Superior temporal gyrus (tissue), 1 donor: ENCODE measurements at regions not wholly inside any gene's neighbourhood (a gene's known extent, or its start where the extent isn't known, plus 50 kb on each side); places are given as distances from the start of the nearest gene placed in this dataset.

ENCODE experiments used
- DNase-seq: peaks from one replicate; pipeline ENCODE4 v3.0.0-alpha.2; 2016; ENCODE audit errors: extremely low spot score

DNA sequence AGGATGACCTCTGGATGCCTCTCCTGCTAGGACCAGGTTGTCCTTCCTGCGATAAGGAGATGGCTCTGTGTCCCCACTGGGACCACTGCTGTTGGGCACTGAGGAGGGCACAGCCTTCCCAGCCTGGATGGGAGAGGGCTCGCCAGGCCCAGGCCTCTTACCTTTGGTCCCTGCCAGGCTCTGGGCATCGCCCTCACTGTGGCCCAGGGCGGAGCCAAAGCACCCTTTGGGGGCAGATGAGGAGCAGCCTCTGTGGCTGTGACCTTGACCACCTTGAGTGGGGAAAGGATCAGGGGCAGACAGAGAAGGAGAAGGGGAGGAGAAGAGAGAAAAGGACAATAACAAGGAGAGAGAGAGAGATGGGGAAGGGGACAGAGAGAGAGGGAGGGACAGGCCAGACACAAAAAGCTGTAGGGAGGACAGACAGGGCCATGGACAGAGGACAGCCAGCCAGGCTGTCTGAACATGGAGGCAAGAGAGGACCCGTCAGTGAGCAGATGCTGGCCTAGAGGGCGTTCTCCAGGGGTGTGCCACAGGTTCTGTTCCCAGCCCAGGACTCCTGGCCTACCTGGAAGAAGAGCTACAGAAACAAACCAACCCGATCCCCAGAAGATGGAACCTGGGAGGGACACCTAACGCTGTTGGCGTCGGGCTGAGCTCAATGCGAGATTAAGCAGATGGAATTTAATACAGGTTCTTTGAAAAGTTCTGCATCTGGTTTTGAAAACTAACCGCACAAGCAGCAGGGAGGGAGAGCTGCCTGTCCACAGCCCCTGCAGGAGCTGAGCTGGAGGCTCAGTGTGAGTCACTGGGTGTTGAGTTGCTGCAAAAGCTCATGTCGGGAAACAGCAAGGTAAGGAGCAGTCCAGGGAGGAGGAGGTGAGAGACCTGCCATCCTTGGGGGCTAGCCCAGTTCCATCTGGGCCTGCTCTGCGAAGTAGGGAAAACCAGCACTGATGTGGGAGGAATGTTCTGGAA, 262.1 kb downstream of the PTPRU start:
- DNase-seq = no peak

GRCh38 chr1:29497395-29498125, 261.2 kb downstream of the PTPRU start:
- no peak for DNase-seq

DNA sequence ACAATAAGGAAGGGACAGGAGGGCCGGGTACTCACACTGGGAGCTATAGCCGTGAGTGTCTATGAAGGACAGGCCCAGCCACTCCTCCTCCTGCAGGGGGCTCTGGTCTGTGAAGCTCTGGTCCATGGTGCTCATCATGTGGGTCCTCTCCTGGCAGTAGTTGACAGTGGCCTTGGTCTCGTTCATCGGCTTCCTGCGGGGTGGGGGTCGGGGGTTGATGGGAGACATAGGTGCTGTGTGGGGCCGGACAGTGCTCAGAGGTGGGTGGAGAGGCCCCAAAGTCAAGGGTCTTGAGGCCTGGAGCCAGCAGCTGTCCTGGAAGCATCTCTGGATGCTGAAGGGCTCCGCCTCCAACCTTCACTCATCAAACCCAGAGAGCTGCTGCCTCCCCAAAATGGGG, 260.4 kb downstream of the PTPRU start:
- no peak for DNase-seq

DNA sequence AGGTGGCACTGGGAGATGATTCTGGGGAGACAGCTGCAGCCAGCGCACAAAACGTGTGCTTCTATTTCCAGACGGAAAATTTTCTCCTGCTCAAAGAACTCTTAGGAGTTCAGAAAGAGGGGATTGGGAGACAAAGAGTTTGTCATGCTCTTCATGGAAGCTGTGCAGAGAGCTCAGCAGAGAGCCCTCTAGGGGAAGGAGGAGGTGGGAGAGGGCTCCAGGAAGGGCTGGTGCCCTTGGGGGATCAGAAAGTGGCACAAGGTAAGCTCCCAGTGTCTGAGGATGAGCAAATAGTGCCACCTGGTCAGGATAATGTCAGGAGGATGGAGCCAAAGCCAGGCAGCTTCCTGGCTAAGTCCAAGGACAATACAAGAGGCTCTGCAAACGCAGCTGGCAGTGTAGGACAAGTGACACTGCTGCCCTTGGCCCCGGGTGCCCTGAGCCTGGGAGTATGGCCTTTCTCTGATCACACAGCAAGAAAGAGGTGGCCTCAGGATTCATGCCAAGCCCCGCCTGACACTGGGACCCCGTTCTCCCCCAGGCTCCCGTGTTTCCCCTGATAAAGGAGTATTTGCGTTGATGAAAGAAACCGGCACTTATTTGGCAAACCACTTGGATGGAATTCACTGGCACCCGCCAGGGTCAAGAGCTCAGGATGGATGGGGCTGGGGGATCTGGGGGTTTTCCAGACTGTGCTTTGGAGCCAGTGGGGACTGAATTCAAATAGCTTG, 254.0 kb downstream of the PTPRU start:
- no peak for DNase-seq

DNA sequence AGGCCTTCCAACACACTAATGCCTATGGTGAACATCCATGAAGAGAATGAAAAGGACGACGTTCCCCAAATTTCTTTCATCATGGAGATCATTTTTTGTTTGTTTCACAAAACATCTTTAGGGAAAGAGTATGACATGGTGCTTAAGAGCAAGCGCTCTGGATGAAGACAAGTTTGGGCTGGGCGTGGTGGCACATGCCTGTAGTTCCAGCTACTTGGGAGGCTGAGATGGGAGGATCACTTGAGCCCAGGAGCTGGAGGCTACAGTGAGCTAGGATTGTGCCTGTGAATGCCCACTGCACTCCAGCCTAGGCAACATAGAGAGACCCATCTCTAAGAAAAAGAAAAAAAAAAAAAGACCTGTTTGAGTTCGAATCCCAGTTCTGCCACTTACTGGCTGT, 253.1 kb downstream of the PTPRU start:
- DNase-seq = no peak

DNA sequence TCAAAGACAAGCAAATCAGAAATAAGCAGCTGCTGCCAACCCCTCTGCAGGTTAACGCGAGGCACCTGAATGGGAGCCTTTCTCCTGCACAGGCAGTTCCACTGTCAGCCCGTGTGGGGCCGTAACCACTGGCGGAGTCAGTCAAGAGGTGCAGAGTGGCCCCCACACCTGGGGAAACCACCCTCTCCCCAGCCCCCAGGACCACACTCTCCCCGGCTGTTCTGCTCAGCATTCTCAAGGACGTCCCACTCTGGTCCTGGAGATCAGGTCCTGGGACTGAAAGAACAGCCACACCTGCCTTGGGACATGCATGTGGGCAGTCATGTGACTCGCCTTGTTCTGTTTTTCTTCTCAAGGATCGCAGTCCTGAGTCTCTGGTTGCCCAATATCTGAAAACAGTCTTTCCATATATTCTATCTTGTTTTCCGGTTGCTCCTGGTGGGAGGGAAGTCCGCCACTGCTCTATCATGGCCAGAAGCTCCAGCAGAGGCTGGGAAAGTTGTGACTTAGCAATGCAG, 252.5 kb downstream of the PTPRU start:
- DNase-seq = no peak

DNA sequence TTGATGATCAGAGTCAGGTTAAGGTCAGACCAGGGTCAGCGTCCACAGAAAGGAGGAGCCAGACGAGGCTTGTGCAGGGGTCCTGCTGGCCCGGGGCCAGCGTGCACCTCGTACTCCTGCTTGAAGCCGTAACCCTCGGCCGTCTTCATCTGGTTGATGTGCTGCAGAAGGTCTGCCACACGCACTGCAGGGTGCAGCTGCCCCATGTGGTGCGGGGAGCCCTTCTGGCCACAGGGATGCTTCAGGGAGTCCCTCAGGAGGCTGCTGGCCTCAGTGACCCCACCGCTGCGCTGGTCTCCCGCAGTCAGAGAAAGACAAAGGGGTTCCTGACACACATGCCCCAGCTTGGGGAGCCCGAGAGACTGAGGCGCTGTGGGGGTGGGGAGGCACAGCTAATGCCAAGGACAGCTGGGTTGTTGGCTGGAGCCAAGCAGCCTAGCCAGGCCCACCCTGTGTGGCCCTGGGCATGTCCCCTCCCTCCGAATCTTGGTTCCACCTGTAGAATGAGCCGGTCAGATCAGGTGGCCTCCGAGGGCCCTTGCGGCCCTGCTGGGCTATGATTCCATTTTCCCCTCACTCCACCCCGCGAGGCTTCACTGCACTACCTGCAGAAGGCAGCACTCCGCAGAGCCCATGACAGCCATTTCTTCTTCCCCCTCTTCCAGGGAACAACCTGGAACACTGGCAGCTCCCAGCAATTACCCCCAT, 251.9 kb downstream of the PTPRU start:
- no peak for DNase-seq

- no peak for DNase-seq
Measured at GRCh38 chr1:29487291-29487690, 251.0 kb downstream of the PTPRU start.

GRCh38 chr1:29485096-29485925, 249.0 kb downstream of the PTPRU start:
- DNase-seq = no peak

DNA sequence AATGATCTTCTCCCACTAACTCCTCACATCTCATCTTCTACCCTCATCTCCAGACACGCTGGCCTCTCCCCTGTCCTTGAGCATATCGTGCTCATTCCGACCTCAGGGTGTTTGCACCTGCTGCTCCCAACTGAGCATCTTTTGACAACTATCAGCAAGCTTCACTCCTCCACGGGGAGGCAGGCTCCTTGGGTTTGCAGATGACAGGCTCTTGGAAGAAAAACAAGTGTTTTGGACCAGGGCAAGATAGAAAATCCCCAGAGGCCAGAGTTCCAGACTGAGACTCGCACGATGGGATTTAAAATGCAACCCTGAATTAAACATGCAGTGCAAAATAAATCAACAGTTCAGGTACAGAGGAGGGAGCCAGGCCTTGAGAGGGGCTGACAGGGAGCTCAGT, 246.7 kb downstream of the PTPRU start:
- DNase-seq = no peak

DNA sequence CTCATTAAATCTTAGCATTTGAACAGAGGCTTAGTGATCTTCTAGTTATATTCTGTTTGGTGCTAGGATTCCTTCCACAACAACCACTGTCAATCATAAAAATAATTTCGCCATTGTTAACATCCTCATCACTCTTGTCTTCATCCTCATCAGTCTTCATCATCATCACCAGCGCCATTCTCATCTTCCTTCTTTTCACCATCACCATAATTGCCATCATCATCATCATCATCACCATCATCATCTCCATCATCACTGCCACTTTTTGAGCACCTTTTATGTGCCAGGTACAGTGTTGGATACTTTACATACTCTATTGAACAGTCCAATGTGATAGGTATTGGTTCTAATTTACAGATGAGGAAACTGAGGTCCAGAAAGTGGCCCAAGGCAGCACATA, 245.7 kb downstream of the PTPRU start:
- DNase-seq = no peak

DNA sequence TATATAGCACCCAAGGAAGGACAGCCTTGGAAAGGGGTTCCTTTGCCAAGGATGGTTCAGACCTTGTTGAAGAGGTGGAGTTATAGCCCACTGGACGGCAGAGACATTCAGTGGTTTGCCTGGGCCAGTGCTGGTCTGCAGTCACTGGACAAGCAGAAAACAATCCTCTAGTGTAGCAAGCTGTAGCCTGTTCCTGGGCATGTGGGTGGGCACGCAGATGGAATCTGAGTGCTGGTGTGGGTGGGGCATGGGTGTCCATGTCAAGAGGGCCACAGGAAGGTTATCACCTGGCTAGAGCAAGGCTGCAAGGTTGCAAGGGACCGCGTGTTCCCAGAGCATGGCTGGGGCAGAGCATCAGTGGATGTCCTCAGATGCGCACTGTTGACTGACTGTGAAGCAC, 244.7 kb downstream of the PTPRU start:
- DNase-seq = no peak

GRCh38 chr1:29478879-29479278, 242.6 kb downstream of the PTPRU start:
- DNase-seq = no peak

GRCh38 chr1:29478151-29478791, 241.9 kb downstream of the PTPRU start:
- DNase-seq = no peak

- no peak for DNase-seq
Measured at GRCh38 chr1:29475326-29475725, 239.0 kb downstream of the PTPRU start.

- no peak for DNase-seq
Measured at GRCh38 chr1:29474274-29475244, 238.2 kb downstream of the PTPRU start.

- DNase-seq = no peak
Measured at GRCh38 chr1:29473161-29473855, 237.0 kb downstream of the PTPRU start.
